Upper lobe of left lung (tissue), 4 donors: ENCODE measurements at regions not wholly inside any gene's neighbourhood (a gene's known extent, or its start where the extent isn't known, plus 50 kb on each side); places are given as distances from the start of the nearest gene placed in this dataset.

Source experiments
- POLR2A ChIP-seq, 4 donors: fragments of 450-650 bp; IDR thresholded peaks; one replicate each; pipeline ENCODE4 v1.5.1; 2016 to 2017; ENCODE audit warnings: antibody characterized with exemption in 4 of 4, mild to moderate bottlenecking in 2 of 4
- POLR2AphosphoS5 ChIP-seq, 2 donors: sonication (generic); formaldehyde crosslinking; IDR thresholded peaks; one replicate each; pipeline ENCODE4 v1.5.1; 2017; ENCODE audit warnings: antibody characterized with exemption in 2 of 2
- TF ChIP-seq, protein P1 (sequence below), 6 experiments: fragments of 450-650 bp in 4 of 6; fragments of 200-600 bp in 2 of 6; sonication (generic) in 2 of 6; IDR thresholded peaks; one replicate each; pipeline ENCODE4 v1.5.1; 2016 to 2019; ENCODE audit warnings: antibody characterized with exemption in 6 of 6

DNA sequence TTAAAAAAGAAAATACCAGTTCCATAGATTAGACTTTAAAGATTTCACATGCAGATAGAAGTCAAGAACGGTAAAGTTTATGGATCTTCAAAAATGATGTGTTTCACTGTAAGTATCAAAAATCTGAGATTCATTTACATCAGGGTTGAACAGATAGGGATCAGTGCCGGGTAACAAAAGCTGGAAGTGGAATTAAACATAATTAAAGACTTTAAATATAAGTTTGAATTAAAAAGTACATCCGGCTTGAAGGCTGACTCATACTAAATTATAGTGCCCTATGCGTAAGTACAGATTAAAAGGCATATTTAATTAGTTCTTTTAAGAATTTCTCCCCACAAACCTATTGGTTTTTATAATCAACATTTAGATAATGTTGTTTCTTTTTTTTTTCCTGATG, 312.7 kb downstream of the PRL start:
- TF ChIP-seq, protein P1, sequence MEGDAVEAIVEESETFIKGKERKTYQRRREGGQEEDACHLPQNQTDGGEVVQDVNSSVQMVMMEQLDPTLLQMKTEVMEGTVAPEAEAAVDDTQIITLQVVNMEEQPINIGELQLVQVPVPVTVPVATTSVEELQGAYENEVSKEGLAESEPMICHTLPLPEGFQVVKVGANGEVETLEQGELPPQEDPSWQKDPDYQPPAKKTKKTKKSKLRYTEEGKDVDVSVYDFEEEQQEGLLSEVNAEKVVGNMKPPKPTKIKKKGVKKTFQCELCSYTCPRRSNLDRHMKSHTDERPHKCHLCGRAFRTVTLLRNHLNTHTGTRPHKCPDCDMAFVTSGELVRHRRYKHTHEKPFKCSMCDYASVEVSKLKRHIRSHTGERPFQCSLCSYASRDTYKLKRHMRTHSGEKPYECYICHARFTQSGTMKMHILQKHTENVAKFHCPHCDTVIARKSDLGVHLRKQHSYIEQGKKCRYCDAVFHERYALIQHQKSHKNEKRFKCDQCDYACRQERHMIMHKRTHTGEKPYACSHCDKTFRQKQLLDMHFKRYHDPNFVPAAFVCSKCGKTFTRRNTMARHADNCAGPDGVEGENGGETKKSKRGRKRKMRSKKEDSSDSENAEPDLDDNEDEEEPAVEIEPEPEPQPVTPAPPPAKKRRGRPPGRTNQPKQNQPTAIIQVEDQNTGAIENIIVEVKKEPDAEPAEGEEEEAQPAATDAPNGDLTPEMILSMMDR (IDR thresholded peaks at IDR 0.05): no peak
- TF ChIP-seq POLR2A (IDR thresholded peaks at IDR 0.05) (no peak), POLR2AphosphoS5 (IDR thresholded peaks at IDR 0.05) (no peak)
